ENCODE measurements at regions not wholly inside any gene's neighbourhood (a gene's known extent, or its start where the extent isn't known, plus 50 kb on each side); places are given as distances from the start of the nearest gene placed in this dataset.

DNA sequence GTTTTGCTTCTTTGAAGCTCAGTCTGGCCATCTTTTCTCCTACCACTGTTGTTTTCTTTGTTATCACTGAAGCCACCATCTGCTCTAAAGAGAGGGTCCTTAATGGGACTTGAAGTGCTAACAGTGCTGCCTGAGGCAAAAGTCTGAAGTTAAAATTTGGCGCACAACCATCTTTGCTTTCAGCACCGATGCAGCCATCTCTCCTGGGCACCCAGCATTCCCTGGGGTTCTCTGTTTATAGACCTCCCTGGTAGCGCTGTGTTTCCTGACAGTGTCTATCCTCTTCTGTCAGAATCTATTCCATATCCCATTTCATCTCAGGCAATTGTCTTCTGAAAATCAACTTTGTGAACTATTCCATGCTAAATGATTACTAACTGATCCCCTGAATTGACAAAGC lies 491.5 kb upstream of the MPDZ start:
- TF ChIP-seq CEBPB (IDR thresholded peaks at IDR 0.05; ENCODE audit: borderline replicate concordance in 1 of 2, low read depth in 2 of 2, low read length in 2 of 2) (no peak), PML (IDR thresholded peaks at IDR 0.05; ENCODE audit: low read length) (no peak), BRCA1 (IDR thresholded peaks at IDR 0.05; ENCODE audit: low read depth, low read length) (no peak), NFXL1 (IDR thresholded peaks at IDR 0.05; ENCODE audit: borderline replicate concordance) (no peak), CTCF (IDR thresholded peaks at IDR 0.05 in 2 of 3, conservative IDR thresholded peaks at IDR 0.05 in 1 of 3; ENCODE audit: control insufficient read depth in 2 of 3, extremely low read depth in 1 of 3, insufficient read depth in 1 of 3, low read depth in 3 of 3, low read length in 3 of 3) (no peak), RFX5 (IDR thresholded peaks at IDR 0.05; ENCODE audit: low read depth, low read length) (no peak), POLR2A (IDR thresholded peaks at IDR 0.05; ENCODE audit: low read depth, low read length) (no peak)
